ENCODE measurements at regions not wholly inside any gene's neighbourhood (a gene's known extent, or its start where the extent isn't known, plus 50 kb on each side); places are given as distances from the start of the nearest gene placed in this dataset.
A peak's percentile ranks its signal among the peaks of the same experiment; 100 is the strongest.

DNA sequence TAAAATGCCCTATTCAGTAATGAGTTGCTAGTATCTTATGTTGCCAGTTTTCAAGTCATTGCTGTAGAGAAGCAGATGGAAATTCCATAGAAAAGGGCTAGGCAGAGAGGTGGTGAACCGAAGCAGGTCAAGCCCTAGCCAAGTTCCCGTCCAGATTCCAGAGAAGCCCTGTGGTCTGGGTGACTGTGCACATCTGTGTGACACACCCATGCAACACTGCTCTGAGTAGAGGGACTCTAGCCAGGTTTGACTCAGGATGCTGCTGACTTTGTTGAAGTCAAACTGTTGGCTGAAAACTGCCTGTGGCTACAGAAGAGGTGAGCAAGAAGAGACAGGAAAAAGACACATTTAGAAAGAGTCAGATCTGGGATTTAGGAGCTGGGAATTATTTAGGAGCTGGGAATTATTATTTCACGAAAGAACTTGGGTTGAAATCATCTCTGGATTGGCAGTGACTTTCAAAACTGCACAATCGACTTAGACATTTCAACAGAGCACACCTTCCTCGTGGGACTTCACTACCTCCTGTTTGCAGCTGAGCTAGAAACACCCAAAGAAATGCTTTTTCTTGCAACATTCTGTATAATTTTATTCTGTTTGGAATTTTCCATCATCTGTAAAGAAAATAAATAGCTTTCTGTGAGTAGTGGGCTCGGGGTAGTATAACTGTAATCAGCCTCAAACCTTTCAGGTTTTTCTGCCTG is 149.1 kb upstream of the PRKCQ start:
- no peaks in the 10 kb centered on the region for H3K9me3 ChIP-seq (replicated peaks; ENCODE audit: control insufficient read depth, insufficient read depth, low read depth, low read length)
- no peaks in the 10 kb centered on the region for H3K9me1 ChIP-seq (ENCODE audit: control insufficient read depth, insufficient read depth, low read length)
- CTCF ChIA-PET (ENCODE audit: low intra/inter-chr PET ratio): no interaction called here
- peaks cover 5 to 31% of the 10 kb centered on the region in 2 experiments for H3K27me3 ChIP-seq (ENCODE audit: control insufficient read depth in 2 of 2, insufficient read depth in 2 of 2, low read length in 2 of 2)
- POLR2A ChIA-PET: no interaction called here
- no peaks in the 10 kb centered on the region for H3K4me1 ChIP-seq (replicated peaks in 1 of 2; ENCODE audit: control insufficient read depth in 2 of 2, insufficient read depth in 2 of 2, low read length in 2 of 2)
- H4K20me1 ChIP-seq (replicated peaks; ENCODE audit: control insufficient read depth, insufficient read depth, low read length): no peaks in the 10 kb centered on the region
- WGBS (ENCODE audit: insufficient coverage, low coverage, missing lambda C conversion rate): 0% methylated on average over 6 of the region's 6 CpGs
- ATAC-seq: no peak
- in situ Hi-C loops (cut with MboI) (no loop called here), intact Hi-C loops (cut with micrococcal nuclease) (no loop called here)
- no peak for FAIRE-seq
- H3K4me2 ChIP-seq (ENCODE audit: insufficient read depth, low read length): no peak overlapping the region
- no peak for DNase-seq (ENCODE audit: extremely low read depth in 1 of 4, low spot score in 3 of 4)
- H3K79me2 ChIP-seq (ENCODE audit: control insufficient read depth, insufficient read depth, low read length): no peaks in the 10 kb centered on the region
- H3K36me3 ChIP-seq (ENCODE audit: control insufficient read depth, insufficient read depth, low read length): no peaks in the 10 kb centered on the region
- no peak overlapping the region for H3K4me3 ChIP-seq
- H2AFZ ChIP-seq (ENCODE audit: low read depth, low read length): no peak overlapping the region
- no TSS peak for BruUV-seq (replicated peaks)
- 0 out of 2 replicates have a peak, but pooled peaks have one; percentile 15 for TF ChIP-seq NFE2 (IDR thresholded peaks at IDR 0.05; ENCODE audit: low read depth)
- TF ChIP-seq MIER1 (IDR thresholded peaks at IDR 0.05; ENCODE audit: low read depth): no peak
- no peak overlapping the region for H3K27ac ChIP-seq (ENCODE audit: extremely low read depth, low read depth, low read length)
- no peak overlapping the region for H3K9ac ChIP-seq (ENCODE audit: insufficient read depth in 1 of 2, low read depth in 2 of 2, low read length in 2 of 2)

DNA sequence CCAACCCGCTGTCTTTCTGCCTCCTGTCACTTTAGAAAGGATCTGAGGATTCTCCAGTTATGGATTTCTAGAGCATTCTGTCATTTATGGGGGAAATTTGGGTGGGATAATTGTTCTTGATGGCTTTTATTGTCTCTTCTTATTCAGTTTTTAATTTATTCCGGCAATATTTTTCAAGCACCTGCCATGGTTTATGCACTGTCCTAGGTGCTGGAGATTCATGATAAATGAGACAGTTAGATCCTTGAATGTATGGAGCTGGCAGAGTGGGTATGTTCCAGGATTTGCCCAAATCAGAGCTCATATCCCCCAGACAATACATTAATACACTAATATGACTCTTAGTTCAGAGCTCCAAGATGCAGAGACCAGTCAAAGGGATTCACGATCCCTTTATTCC is 146.8 kb upstream of the PRKCQ start:
- no TSS peak for BruUV-seq (replicated peaks)
- H3K4me3 ChIP-seq: no peak overlapping the region
- H3K9me3 ChIP-seq (replicated peaks; ENCODE audit: control insufficient read depth, insufficient read depth, low read depth, low read length): no peaks in the 10 kb centered on the region
- H3K36me3 ChIP-seq (ENCODE audit: control insufficient read depth, insufficient read depth, low read length): no peaks in the 10 kb centered on the region
- H3K9me1 ChIP-seq (ENCODE audit: control insufficient read depth, insufficient read depth, low read length): no peaks in the 10 kb centered on the region
- CTCF ChIA-PET (ENCODE audit: low intra/inter-chr PET ratio): no interaction called here
- no peaks in the 10 kb centered on the region for H3K79me2 ChIP-seq (ENCODE audit: control insufficient read depth, insufficient read depth, low read length)
- no peaks in the 10 kb centered on the region for H4K20me1 ChIP-seq (replicated peaks; ENCODE audit: control insufficient read depth, insufficient read depth, low read length)
- no peak overlapping the region for H3K4me2 ChIP-seq (ENCODE audit: insufficient read depth, low read length)
- no peak overlapping the region for H3K9ac ChIP-seq (ENCODE audit: insufficient read depth in 1 of 2, low read depth in 2 of 2, low read length in 2 of 2)
- H3K27ac ChIP-seq (ENCODE audit: extremely low read depth, low read depth, low read length): no peak overlapping the region
- no peak overlapping the region for H2AFZ ChIP-seq (ENCODE audit: low read depth, low read length)
- ATAC-seq: no peak
- H3K27me3 ChIP-seq (ENCODE audit: control insufficient read depth in 2 of 2, insufficient read depth in 2 of 2, low read length in 2 of 2): peaks cover 6 to 21% of the 10 kb centered on the region in 2 experiments
- TF ChIP-seq MTF1 (CRISPR knock-in tag; IDR thresholded peaks at IDR 0.05; ENCODE audit: borderline replicate concordance): no peak
- no peak for TF ChIP-seq MXI1 (IDR thresholded peaks at IDR 0.05; ENCODE audit: low read depth, low read length)
- no peaks in the 10 kb centered on the region for H3K4me1 ChIP-seq (replicated peaks in 1 of 2; ENCODE audit: control insufficient read depth in 2 of 2, insufficient read depth in 2 of 2, low read length in 2 of 2)
- in situ Hi-C loops (cut with MboI) (no loop called here), intact Hi-C loops (cut with micrococcal nuclease) (no loop called here)
- DNase-seq (ENCODE audit: extremely low read depth in 1 of 4, low spot score in 3 of 4): no peak
- POLR2A ChIA-PET: interaction anchor here (1.3 kb wide), 1 partner anchor 17 kb away, joined by 5 read pairs; no protein-coding TSS in a partner anchor
- WGBS (ENCODE audit: insufficient coverage, low coverage, missing lambda C conversion rate): 0% methylated on average over 3 of the region's 3 CpGs
- no peak for FAIRE-seq
